ENCODE measurements at regions not wholly inside any gene's neighbourhood (a gene's known extent, or its start where the extent isn't known, plus 50 kb on each side); places are given as distances from the start of the nearest gene placed in this dataset.

GRCh38 chr3:76015496-76015895 is 230.1 kb upstream of the ZNF717 start (continued):
- TF ChIP-seq ZNF292 (tag by site-specific recombination; IDR thresholded peaks at IDR 0.05; ENCODE audit: borderline replicate concordance, low read depth) (no peak), ZNF155 (tag by site-specific recombination; IDR thresholded peaks at IDR 0.05) (no peak), ZNF621 (tag by site-specific recombination; IDR thresholded peaks at IDR 0.05) (no peak), ZNF544 (tag by site-specific recombination; IDR thresholded peaks at IDR 0.05) (no peak), ZNF19 (tag by site-specific recombination; IDR thresholded peaks at IDR 0.05; ENCODE audit: low read depth) (no peak), REPIN1 (tag by site-specific recombination; IDR thresholded peaks at IDR 0.05; ENCODE audit: low read depth) (no peak), SCRT2 (tag by site-specific recombination; IDR thresholded peaks at IDR 0.05) (no peak)
- TF ChIP-seq, protein P1, sequence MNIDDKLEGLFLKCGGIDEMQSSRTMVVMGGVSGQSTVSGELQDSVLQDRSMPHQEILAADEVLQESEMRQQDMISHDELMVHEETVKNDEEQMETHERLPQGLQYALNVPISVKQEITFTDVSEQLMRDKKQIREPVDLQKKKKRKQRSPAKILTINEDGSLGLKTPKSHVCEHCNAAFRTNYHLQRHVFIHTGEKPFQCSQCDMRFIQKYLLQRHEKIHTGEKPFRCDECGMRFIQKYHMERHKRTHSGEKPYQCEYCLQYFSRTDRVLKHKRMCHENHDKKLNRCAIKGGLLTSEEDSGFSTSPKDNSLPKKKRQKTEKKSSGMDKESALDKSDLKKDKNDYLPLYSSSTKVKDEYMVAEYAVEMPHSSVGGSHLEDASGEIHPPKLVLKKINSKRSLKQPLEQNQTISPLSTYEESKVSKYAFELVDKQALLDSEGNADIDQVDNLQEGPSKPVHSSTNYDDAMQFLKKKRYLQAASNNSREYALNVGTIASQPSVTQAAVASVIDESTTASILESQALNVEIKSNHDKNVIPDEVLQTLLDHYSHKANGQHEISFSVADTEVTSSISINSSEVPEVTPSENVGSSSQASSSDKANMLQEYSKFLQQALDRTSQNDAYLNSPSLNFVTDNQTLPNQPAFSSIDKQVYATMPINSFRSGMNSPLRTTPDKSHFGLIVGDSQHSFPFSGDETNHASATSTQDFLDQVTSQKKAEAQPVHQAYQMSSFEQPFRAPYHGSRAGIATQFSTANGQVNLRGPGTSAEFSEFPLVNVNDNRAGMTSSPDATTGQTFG (tag by site-specific recombination; IDR thresholded peaks at IDR 0.05; ENCODE audit: borderline replicate concordance) = no peak

DNA sequence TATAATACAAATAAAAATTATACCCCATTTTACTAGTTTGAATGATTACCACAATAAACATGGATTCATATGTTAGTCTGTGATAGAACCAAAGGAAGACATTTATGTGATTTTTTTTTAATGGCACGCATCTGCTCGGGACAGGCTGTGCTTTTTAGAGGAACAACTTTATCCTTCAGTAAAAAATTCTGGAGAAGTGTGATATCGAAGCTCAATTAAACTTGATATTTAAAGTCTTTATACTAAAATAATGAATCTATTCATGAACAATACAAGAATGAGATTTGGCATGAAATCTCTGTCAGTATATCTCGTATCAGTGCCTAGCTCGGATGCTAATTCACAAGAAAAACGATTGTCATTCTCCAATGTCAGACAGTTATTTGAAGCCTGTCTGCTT is 230.8 kb upstream of the ZNF717 start:
- ChIA-PET POLR2A (no interaction called here), CTCF (no interaction called here)
- Histone ChIP-seq H3K9me3 (ENCODE audit: control insufficient read depth, insufficient read depth, low read depth, low read length) (no peaks in the 10 kb centered on the region), H3K4me3 (ENCODE audit: low read depth, low read length) (no peak overlapping the region), H3K36me3 (ENCODE audit: control insufficient read depth in 2 of 2, insufficient read depth in 1 of 2, low read length in 2 of 2) (no peaks in the 10 kb centered on the region), H3K27ac (ENCODE audit: extremely low read depth, low read depth, low read length) (no peak overlapping the region), H3K4me1 (ENCODE audit: control insufficient read depth, insufficient read depth, low read length) (no peaks in the 10 kb centered on the region)
- TF ChIP-seq ZNF677 (tag by site-specific recombination; IDR thresholded peaks at IDR 0.05) (no peak), ZNF18 (tag by site-specific recombination; IDR thresholded peaks at IDR 0.05) (no peak), ZNF623 (tag by site-specific recombination; IDR thresholded peaks at IDR 0.05) (no peak), ZNF221 (tag by site-specific recombination; IDR thresholded peaks at IDR 0.05; ENCODE audit: borderline replicate concordance) (no peak), KLF9 (tag by site-specific recombination; IDR thresholded peaks at IDR 0.05; ENCODE audit: low read depth) (no peak), ZBTB21 (tag by site-specific recombination; IDR thresholded peaks at IDR 0.05) (no peak), SP3 (tag by site-specific recombination; IDR thresholded peaks at IDR 0.05) (no peak), ZNF664 (tag by site-specific recombination; IDR thresholded peaks at IDR 0.05) (no peak), ZNF121 (tag by site-specific recombination; IDR thresholded peaks at IDR 0.05) (no peak), ZNF354C (tag by site-specific recombination; IDR thresholded peaks at IDR 0.05; ENCODE audit: borderline replicate concordance, low read depth) (no peak)
- TF ChIP-seq, protein P2, sequence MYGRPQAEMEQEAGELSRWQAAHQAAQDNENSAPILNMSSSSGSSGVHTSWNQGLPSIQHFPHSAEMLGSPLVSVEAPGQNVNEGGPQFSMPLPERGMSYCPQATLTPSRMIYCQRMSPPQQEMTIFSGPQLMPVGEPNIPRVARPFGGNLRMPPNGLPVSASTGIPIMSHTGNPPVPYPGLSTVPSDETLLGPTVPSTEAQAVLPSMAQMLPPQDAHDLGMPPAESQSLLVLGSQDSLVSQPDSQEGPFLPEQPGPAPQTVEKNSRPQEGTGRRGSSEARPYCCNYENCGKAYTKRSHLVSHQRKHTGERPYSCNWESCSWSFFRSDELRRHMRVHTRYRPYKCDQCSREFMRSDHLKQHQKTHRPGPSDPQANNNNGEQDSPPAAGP (tag by site-specific recombination; IDR thresholded peaks at IDR 0.05) = no peak
- TF ChIP-seq, protein P3, sequence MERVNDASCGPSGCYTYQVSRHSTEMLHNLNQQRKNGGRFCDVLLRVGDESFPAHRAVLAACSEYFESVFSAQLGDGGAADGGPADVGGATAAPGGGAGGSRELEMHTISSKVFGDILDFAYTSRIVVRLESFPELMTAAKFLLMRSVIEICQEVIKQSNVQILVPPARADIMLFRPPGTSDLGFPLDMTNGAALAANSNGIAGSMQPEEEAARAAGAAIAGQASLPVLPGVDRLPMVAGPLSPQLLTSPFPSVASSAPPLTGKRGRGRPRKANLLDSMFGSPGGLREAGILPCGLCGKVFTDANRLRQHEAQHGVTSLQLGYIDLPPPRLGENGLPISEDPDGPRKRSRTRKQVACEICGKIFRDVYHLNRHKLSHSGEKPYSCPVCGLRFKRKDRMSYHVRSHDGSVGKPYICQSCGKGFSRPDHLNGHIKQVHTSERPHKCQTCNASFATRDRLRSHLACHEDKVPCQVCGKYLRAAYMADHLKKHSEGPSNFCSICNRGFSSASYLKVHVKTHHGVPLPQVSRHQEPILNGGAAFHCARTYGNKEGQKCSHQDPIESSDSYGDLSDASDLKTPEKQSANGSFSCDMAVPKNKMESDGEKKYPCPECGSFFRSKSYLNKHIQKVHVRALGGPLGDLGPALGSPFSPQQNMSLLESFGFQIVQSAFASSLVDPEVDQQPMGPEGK (tag by site-specific recombination; IDR thresholded peaks at IDR 0.05) = no peak
- TF ChIP-seq, protein P4, sequence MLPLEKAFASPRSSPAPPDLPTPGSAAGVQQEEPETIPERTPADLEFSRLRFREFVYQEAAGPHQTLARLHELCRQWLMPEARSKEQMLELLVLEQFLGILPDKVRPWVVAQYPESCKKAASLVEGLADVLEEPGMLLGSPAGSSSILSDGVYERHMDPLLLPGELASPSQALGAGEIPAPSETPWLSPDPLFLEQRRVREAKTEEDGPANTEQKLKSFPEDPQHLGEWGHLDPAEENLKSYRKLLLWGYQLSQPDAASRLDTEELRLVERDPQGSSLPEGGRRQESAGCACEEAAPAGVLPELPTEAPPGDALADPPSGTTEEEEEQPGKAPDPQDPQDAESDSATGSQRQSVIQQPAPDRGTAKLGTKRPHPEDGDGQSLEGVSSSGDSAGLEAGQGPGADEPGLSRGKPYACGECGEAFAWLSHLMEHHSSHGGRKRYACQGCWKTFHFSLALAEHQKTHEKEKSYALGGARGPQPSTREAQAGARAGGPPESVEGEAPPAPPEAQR (tag by site-specific recombination; IDR thresholded peaks at IDR 0.05) = no peak
